WTC11 (cell line): ENCODE measurements at regions not wholly inside any gene's neighbourhood (a gene's known extent, or its start where the extent isn't known, plus 50 kb on each side); places are given as distances from the start of the nearest gene placed in this dataset.

Experiments
- ATAC-seq: fragments of 200-7000 bp; cut with Tn5 transposase; 2 replicates; pipeline ENCODE4 v1.10.0; 2021; ENCODE audit warnings: mild to moderate bottlenecking, moderate library complexity
- CTCF ChIA-PET: fragments of 300-600 bp; sonication (Branson Sonifier 250); formaldehyde crosslinking; loops from one replicate; lab custom pipeline; 2021; ENCODE audit warnings: antibody characterized with exemption; lab: Charles Lee
- POLR2A ChIA-PET: fragments of 350-600 bp; sonication (Branson Sonifier 250); formaldehyde crosslinking; loops from one replicate; lab custom pipeline; 2021; ENCODE audit warnings: antibody characterized with exemption; lab: Charles Lee
- DNase-seq: peaks from one replicate; pipeline ENCODE4 v3.0.0; 2021; ENCODE audit warnings: low spot score
- H3K27ac Mint-ChIP-seq: 2 replicates; pipeline ENCODE4 v1.8.0; 2021; ENCODE audit warnings: mixed read lengths
- H3K27me3 Mint-ChIP-seq: 2 replicates; pipeline ENCODE4 v1.8.0; 2021; ENCODE audit warnings: low read depth, mild to moderate bottlenecking, moderate library complexity, mixed read lengths
- H3K36me3 Mint-ChIP-seq: 2 replicates; pipeline ENCODE4 v1.8.0; 2021; ENCODE audit warnings: mixed read lengths
- H3K4me1 Mint-ChIP-seq: 2 replicates; pipeline ENCODE4 v1.8.0; 2022; ENCODE audit warnings: mixed read lengths
- H3K4me3 Mint-ChIP-seq: 2 replicates; pipeline ENCODE4 v1.8.0; 2021; ENCODE audit warnings: mild to moderate bottlenecking, moderate library complexity, mixed read lengths
- H3K9me3 Mint-ChIP-seq: 2 replicates; pipeline ENCODE4 v1.8.0; 2021; ENCODE audit warnings: mixed read lengths
- ARID4B ChIP-seq: sonication (generic); formaldehyde crosslinking; IDR thresholded peaks from 2 replicates; pipeline ENCODE4 v1.8.0; 2023; ENCODE audit warnings: missing genetic modification reagents, mild to moderate bottlenecking, borderline replicate concordance
- CTCF ChIP-seq: fragments of 200-600 bp; IDR thresholded peaks from 2 replicates; pipeline ENCODE4 v1.8.0; 2022; ENCODE audit warnings: antibody characterized with exemption
- FOXJ3 ChIP-seq: sonication (generic); formaldehyde crosslinking; IDR thresholded peaks from 2 replicates; pipeline ENCODE4 v1.9.0; 2021; ENCODE audit warnings: missing genetic modification reagents, mild to moderate bottlenecking, borderline replicate concordance
- GTF2I ChIP-seq: fragments of 250-450 bp; sonication (Bioruptor Pico); conservative IDR thresholded peaks from 2 replicates; pipeline ENCODE4 v1.4.0; 2021; ENCODE audit warnings: mild to moderate bottlenecking
- IRF2 ChIP-seq: sonication (generic); formaldehyde crosslinking; IDR thresholded peaks from 2 replicates; pipeline ENCODE4 v1.8.0; 2022; ENCODE audit warnings: low read depth, missing genetic modification reagents, borderline replicate concordance
- JUN ChIP-seq: sonication (generic); formaldehyde crosslinking; IDR thresholded peaks from 2 replicates; pipeline ENCODE4 v1.8.0; 2023; ENCODE audit warnings: mild to moderate bottlenecking, missing genetic modification reagents
- MAX ChIP-seq: sonication (generic); formaldehyde crosslinking; IDR thresholded peaks from 2 replicates; pipeline ENCODE4 v1.8.0; 2022; ENCODE audit warnings: mild to moderate bottlenecking, missing genetic modification reagents
- MXD4 ChIP-seq: fragments of 250-450 bp; sonication (Bioruptor Pico); IDR thresholded peaks from 2 replicates; pipeline ENCODE4 v1.8.0; 2021; ENCODE audit warnings: mild to moderate bottlenecking, moderate library complexity, borderline replicate concordance
- MYBL2 ChIP-seq: sonication (generic); formaldehyde crosslinking; IDR thresholded peaks from 2 replicates; pipeline ENCODE4 v1.8.1; 2023; ENCODE audit warnings: mild to moderate bottlenecking, moderate library complexity, missing genetic modification reagents
- NFATC4 ChIP-seq: fragments of 250-450 bp; sonication (Bioruptor Pico); IDR thresholded peaks from 2 replicates; pipeline ENCODE4 v1.9.0; 2021; ENCODE audit warnings: mild to moderate bottlenecking
- NFE2L1 ChIP-seq: sonication (generic); formaldehyde crosslinking; IDR thresholded peaks from 2 replicates; pipeline ENCODE4 v1.8.1; 2023; ENCODE audit warnings: missing genetic modification reagents
- NR2C2 ChIP-seq: sonication (generic); formaldehyde crosslinking; IDR thresholded peaks from 2 replicates; pipeline ENCODE4 v1.8.0; 2022; ENCODE audit warnings: mild to moderate bottlenecking, missing genetic modification reagents
- NR3C1 ChIP-seq: sonication (generic); formaldehyde crosslinking; conservative IDR thresholded peaks from 2 replicates; pipeline ENCODE4 v1.8.1; 2023; ENCODE audit warnings: low read depth, mild to moderate bottlenecking, missing genetic modification reagents
- TEAD4 ChIP-seq: sonication (generic); formaldehyde crosslinking; IDR thresholded peaks from 2 replicates; pipeline ENCODE4 v1.8.0; 2022; ENCODE audit warnings: mild to moderate bottlenecking, missing genetic modification reagents
- USF1 ChIP-seq: sonication (generic); formaldehyde crosslinking; IDR thresholded peaks from 2 replicates; pipeline ENCODE4 v1.8.0; 2022; ENCODE audit warnings: mild to moderate bottlenecking, missing genetic modification reagents
- ZSCAN18 ChIP-seq: fragments of 250-450 bp; sonication (Bioruptor Pico); IDR thresholded peaks from 2 replicates; pipeline ENCODE4 v2.1.2; 2022; ENCODE audit warnings: mild to moderate bottlenecking, moderate library complexity
- TF ChIP-seq, protein P1 (sequence below): sonication (generic); formaldehyde crosslinking; IDR thresholded peaks from 2 replicates; pipeline ENCODE4 v1.8.1; 2023; ENCODE audit warnings: mild to moderate bottlenecking, moderate library complexity, missing genetic modification reagents

DNA sequence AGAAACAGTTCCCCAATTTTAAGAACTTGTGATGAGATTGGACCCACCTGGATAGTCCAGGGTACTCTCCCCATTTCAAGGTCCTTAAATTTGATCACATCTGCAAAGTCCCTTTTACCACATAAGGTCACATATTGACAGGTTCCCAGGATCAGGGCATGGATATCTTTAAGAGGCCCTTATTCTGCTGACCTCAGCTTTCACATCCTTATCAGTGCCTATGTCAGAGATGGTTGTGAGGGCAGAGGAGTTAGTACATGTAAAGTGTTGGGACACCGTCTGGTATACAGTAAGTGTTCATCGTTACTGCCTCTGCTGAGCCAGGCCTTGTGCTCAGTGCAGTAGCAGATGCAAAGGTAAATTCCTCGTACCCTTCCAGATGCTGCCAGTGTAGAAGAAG lies 375.4 kb upstream of the ASIC2 start:
- ATAC-seq (no peak), DNase-seq (no peak)
- H3K27ac Mint-ChIP-seq = no peak overlapping the region
- H3K4me1 Mint-ChIP-seq = no peaks in the 10 kb centered on the region
- CTCF ChIA-PET = interaction anchor here (1.1 kb wide), 1 partner anchor 17 kb away, joined by 5 read pairs; no protein-coding TSS in a partner anchor
- no peaks in the 10 kb centered on the region for H3K9me3 Mint-ChIP-seq
- POLR2A ChIA-PET = no interaction called here
- no peak overlapping the region for H3K4me3 Mint-ChIP-seq
- H3K36me3 Mint-ChIP-seq = no peaks in the 10 kb centered on the region
- peaks cover 2% of the 10 kb centered on the region for H3K27me3 Mint-ChIP-seq
- no peak for TF ChIP-seq MYBL2 (CRISPR knock-in tag)
- no peak for TF ChIP-seq CTCF
- no peak for TF ChIP-seq FOXJ3 (CRISPR knock-in tag)
- TF ChIP-seq GTF2I = no peak
- no peak for TF ChIP-seq IRF2 (CRISPR knock-in tag)
- no peak for TF ChIP-seq ARID4B (CRISPR knock-in tag)
- TF ChIP-seq, protein P1, sequence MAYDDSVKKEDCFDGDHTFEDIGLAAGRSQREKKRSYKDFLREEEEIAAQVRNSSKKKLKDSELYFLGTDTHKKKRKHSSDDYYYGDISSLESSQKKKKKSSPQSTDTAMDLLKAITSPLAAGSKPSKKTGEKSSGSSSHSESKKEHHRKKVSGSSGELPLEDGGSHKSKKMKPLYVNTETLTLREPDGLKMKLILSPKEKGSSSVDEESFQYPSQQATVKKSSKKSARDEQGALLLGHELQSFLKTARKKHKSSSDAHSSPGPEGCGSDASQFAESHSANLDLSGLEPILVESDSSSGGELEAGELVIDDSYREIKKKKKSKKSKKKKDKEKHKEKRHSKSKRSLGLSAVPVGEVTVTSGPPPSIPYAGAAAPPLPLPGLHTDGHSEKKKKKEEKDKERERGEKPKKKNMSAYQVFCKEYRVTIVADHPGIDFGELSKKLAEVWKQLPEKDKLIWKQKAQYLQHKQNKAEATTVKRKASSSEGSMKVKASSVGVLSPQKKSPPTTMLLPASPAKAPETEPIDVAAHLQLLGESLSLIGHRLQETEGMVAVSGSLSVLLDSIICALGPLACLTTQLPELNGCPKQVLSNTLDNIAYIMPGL (CRISPR knock-in tag) = no peak
- TF ChIP-seq, all 79 proteins: peak for 0

- ChIA-PET CTCF (interaction anchor here (0.7 kb wide), 1 partner anchor 79 kb away, joined by 3 read pairs; no protein-coding TSS in a partner anchor), POLR2A (no interaction called here)
- no peak for TF ChIP-seq TEAD4 (CRISPR knock-in tag)
- TF ChIP-seq ZSCAN18 (CRISPR knock-in tag) = no peak
- no peak for TF ChIP-seq NFE2L1 (CRISPR knock-in tag)
- no peak for TF ChIP-seq NFATC4 (CRISPR knock-in tag)
- TF ChIP-seq USF1 (CRISPR knock-in tag) = no peak
- TF ChIP-seq MXD4 (CRISPR knock-in tag) = no peak
- no peak for TF ChIP-seq MAX (CRISPR knock-in tag)
- TF ChIP-seq NR2C2 = no peak
- TF ChIP-seq NR3C1 (CRISPR knock-in tag) = no peak
- TF ChIP-seq JUN (CRISPR knock-in tag) = no peak
- ATAC-seq = no peak
- no peaks in the 10 kb centered on the region; the same call in none of the 2 replicates for H3K27me3 Mint-ChIP-seq
- DNase-seq = no peak
- no peaks in the 10 kb centered on the region for H3K36me3 Mint-ChIP-seq
- H3K4me3 Mint-ChIP-seq = no peak overlapping the region
- H3K4me1 Mint-ChIP-seq = no peaks in the 10 kb centered on the region
- H3K9me3 Mint-ChIP-seq = no peaks in the 10 kb centered on the region
- no peak overlapping the region for H3K27ac Mint-ChIP-seq
Measured at GRCh38 chr17:33671491-33671890, 378.4 kb upstream of the ASIC2 start.
